ENCODE measurements at regions not wholly inside any gene's neighbourhood (a gene's known extent, or its start where the extent isn't known, plus 50 kb on each side); places are given as distances from the start of the nearest gene placed in this dataset.

GRCh38 chr6:21886542-21887151 lies 293.1 kb downstream of the SOX4 start:
- H3K27ac ChIP-seq (ENCODE audit: insufficient read length, low read depth, low read length): no peak overlapping the region

More at GRCh38 chr6:21886542-21887151, 293.1 kb downstream of the SOX4 start:
- no peak overlapping the region for H3K27ac Mint-ChIP-seq
- Histone ChIP-seq H3K23me2 (ENCODE audit: insufficient read length, low read depth, low read length, poor library complexity, severe bottlenecking) (no peaks in the 10 kb centered on the region), H2AFZ (ENCODE audit: low read length) (no peak overlapping the region), H3K4me2 (ENCODE audit: insufficient read depth, insufficient read length, low read length) (no peak overlapping the region), H3K18ac (ENCODE audit: insufficient read length, low read depth, low read length) (no peak overlapping the region), H3K14ac (ENCODE audit: insufficient read depth, low read length) (no peak overlapping the region), H2BK12ac (ENCODE audit: insufficient read length, low read depth, low read length) (no peak overlapping the region), H2BK15ac (ENCODE audit: low read depth, low read length) (no peak overlapping the region), H3K79me1 (ENCODE audit: insufficient read depth, low read depth, low read length, poor library complexity, severe bottlenecking) (peaks cover 4% of the 10 kb centered on the region), H3K9ac (ENCODE audit: extremely low read depth, insufficient read length, low read length) (no peak overlapping the region), H3K56ac (ENCODE audit: insufficient read length, low read depth, low read length) (no peak overlapping the region), H4K91ac (ENCODE audit: insufficient read length, low read depth, low read length) (no peak overlapping the region), H2AK5ac (ENCODE audit: insufficient read length, low read length) (no peak overlapping the region), H2BK20ac (ENCODE audit: low read depth, low read length, poor library complexity, severe bottlenecking) (no peak overlapping the region), H3K4ac (ENCODE audit: low read depth, low read length) (no peak overlapping the region), H3K9me3 (ENCODE audit: control insufficient read depth, low read depth, low read length) (no peaks in the 10 kb centered on the region), H2BK120ac (ENCODE audit: low read depth, low read length, poor library complexity, severe bottlenecking) (no peak overlapping the region), H3K23ac (ENCODE audit: insufficient read length, low read depth, low read length) (no peak overlapping the region), H3T11ph (ENCODE audit: low read length) (no peak overlapping the region), H4K20me1 (ENCODE audit: control insufficient read depth, insufficient read depth, insufficient read length) (no peaks in the 10 kb centered on the region), H2BK5ac (ENCODE audit: insufficient read length, low read length) (no peak overlapping the region), H4K8ac (replicated peaks; ENCODE audit: insufficient read length, low read depth, low read length) (no peak overlapping the region), H3K79me2 (ENCODE audit: insufficient read depth, low read length) (peaks cover 11% of the 10 kb centered on the region; the same call in 1 of the 2 replicates), H4K5ac (ENCODE audit: insufficient read length, low read depth, low read length) (no peak overlapping the region), H3K4me1 (ENCODE audit: insufficient read depth, low read length) (peaks cover 4% of the 10 kb centered on the region; the same call in 1 of the 2 replicates), H3K27me3 (ENCODE audit: insufficient read depth, low read length) (no peaks in the 10 kb centered on the region)
- WGBS (ENCODE audit: extremely low coverage, insufficient read length, low lambda C conversion rate): no CpG with 5 or more reads among the region's 3 CpGs
- H3K36me3 Mint-ChIP-seq (ENCODE audit: insufficient read depth in 1 of 3, low read depth in 3 of 3): peaks cover 5 to 9% (median 8%) of the 10 kb centered on the region in 3 experiments; a peak in 6 of 7 replicates
- TF ChIP-seq, protein P1, sequence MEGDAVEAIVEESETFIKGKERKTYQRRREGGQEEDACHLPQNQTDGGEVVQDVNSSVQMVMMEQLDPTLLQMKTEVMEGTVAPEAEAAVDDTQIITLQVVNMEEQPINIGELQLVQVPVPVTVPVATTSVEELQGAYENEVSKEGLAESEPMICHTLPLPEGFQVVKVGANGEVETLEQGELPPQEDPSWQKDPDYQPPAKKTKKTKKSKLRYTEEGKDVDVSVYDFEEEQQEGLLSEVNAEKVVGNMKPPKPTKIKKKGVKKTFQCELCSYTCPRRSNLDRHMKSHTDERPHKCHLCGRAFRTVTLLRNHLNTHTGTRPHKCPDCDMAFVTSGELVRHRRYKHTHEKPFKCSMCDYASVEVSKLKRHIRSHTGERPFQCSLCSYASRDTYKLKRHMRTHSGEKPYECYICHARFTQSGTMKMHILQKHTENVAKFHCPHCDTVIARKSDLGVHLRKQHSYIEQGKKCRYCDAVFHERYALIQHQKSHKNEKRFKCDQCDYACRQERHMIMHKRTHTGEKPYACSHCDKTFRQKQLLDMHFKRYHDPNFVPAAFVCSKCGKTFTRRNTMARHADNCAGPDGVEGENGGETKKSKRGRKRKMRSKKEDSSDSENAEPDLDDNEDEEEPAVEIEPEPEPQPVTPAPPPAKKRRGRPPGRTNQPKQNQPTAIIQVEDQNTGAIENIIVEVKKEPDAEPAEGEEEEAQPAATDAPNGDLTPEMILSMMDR (conservative IDR thresholded peaks at IDR 0.05): no peak
- H3K27me3 Mint-ChIP-seq (ENCODE audit: low read depth): no peaks in the 10 kb centered on the region
- DNase-seq: no peak
- peaks cover 17 to 18% of the 10 kb centered on the region in 2 experiments for H3K4me1 Mint-ChIP-seq
- H3K4me3 Mint-ChIP-seq: no peak overlapping the region
- H3K9me3 Mint-ChIP-seq: no peaks in the 10 kb centered on the region; a peak in 1 of 5 replicates
